H9 (cell line): ENCODE measurements at regions not wholly inside any gene's neighbourhood (a gene's known extent, or its start where the extent isn't known, plus 50 kb on each side); places are given as distances from the start of the nearest gene placed in this dataset.

Experiments
- DNase-seq: peaks from one replicate; pipeline ENCODE4 v3.0.0-alpha.2; 2017
- H2AFZ ChIP-seq: one replicate; pipeline ENCODE4 v1.6.1; 2013; ENCODE audit warnings: mild to moderate bottlenecking, low read length, control low read depth, moderate library complexity
- H2AK5ac ChIP-seq: 2 replicates; pipeline ENCODE4 v1.6.1; 2013; ENCODE audit warnings: low read length, control low read depth, mixed read lengths; ENCODE audit not compliant: insufficient read length
- H2BK120ac ChIP-seq: one replicate; pipeline ENCODE4 v1.6.1; 2013; ENCODE audit warnings: low read depth, mild to moderate bottlenecking, low read length, control low read depth, inconsistent platforms; ENCODE audit not compliant: poor library complexity, severe bottlenecking
- H2BK12ac ChIP-seq: 2 replicates; pipeline ENCODE4 v1.6.1; 2013; ENCODE audit warnings: low read length, control low read depth, mixed read lengths, low read depth; ENCODE audit not compliant: insufficient read length
- H2BK15ac ChIP-seq: 2 replicates; pipeline ENCODE4 v1.6.1; 2013; ENCODE audit warnings: low read depth, low read length, control low read depth
- H2BK20ac ChIP-seq: one replicate; pipeline ENCODE4 v1.6.1; 2013; ENCODE audit warnings: low read depth, mild to moderate bottlenecking, low read length, control low read depth, inconsistent platforms; ENCODE audit not compliant: poor library complexity, severe bottlenecking
- H2BK5ac ChIP-seq: 2 replicates; pipeline ENCODE4 v1.6.1; 2013; ENCODE audit warnings: low read length, control low read depth, mixed read lengths; ENCODE audit not compliant: insufficient read length
- H3K14ac ChIP-seq: 2 replicates; pipeline ENCODE4 v1.6.1; 2013; ENCODE audit warnings: low read length, control low read depth; ENCODE audit not compliant: insufficient read depth
- H3K18ac ChIP-seq: 2 replicates; pipeline ENCODE4 v1.6.1; 2013; ENCODE audit warnings: low read depth, mild to moderate bottlenecking, mixed read lengths, low read length, control low read depth; ENCODE audit not compliant: insufficient read length
- H3K23ac ChIP-seq: 2 replicates; pipeline ENCODE4 v1.6.1; 2013; ENCODE audit warnings: low read length, control low read depth, mixed read lengths, low read depth; ENCODE audit not compliant: insufficient read length
- H3K23me2 ChIP-seq: 2 replicates; pipeline ENCODE4 v1.6.1; 2013; ENCODE audit warnings: low read depth, mild to moderate bottlenecking, mixed read lengths, low read length, control low read depth; ENCODE audit not compliant: insufficient read length, poor library complexity, severe bottlenecking
- H3K27ac ChIP-seq: 2 replicates; pipeline ENCODE4 v1.5.1; 2013; ENCODE audit warnings: low read length, control low read depth, mixed read lengths, low read depth; ENCODE audit not compliant: insufficient read length
- H3K27me3 ChIP-seq: 2 replicates; pipeline ENCODE4 v1.6.1; 2013; ENCODE audit warnings: low read length, control low read depth, inconsistent platforms; ENCODE audit not compliant: insufficient read depth
- H3K4ac ChIP-seq: 2 replicates; pipeline ENCODE4 v1.6.1; 2013; ENCODE audit warnings: low read depth, mild to moderate bottlenecking, control low read depth, inconsistent platforms, low read length, moderate library complexity
- H3K4me1 ChIP-seq: 2 replicates; pipeline ENCODE4 v1.6.1; 2013; ENCODE audit warnings: low read length, control low read depth, inconsistent platforms; ENCODE audit not compliant: insufficient read depth
- H3K4me2 ChIP-seq: 2 replicates; pipeline ENCODE4 v1.6.1; 2013; ENCODE audit warnings: low read length, control low read depth, mixed read lengths; ENCODE audit not compliant: insufficient read length, insufficient read depth
- H3K56ac ChIP-seq: 2 replicates; pipeline ENCODE4 v1.6.1; 2013; ENCODE audit warnings: low read depth, mild to moderate bottlenecking, mixed read lengths, low read length, control low read depth; ENCODE audit not compliant: insufficient read length
- H3K79me1 ChIP-seq: 2 replicates; pipeline ENCODE4 v1.6.1; 2013; ENCODE audit warnings: low read depth, mild to moderate bottlenecking, moderate library complexity, low read length, control low read depth, inconsistent platforms; ENCODE audit not compliant: insufficient read depth, poor library complexity, severe bottlenecking
- H3K79me2 ChIP-seq: 2 replicates; pipeline ENCODE4 v1.6.1; 2013; ENCODE audit warnings: low read length, control low read depth, inconsistent platforms; ENCODE audit not compliant: insufficient read depth
- H3K9ac ChIP-seq: 2 replicates; pipeline ENCODE4 v1.6.1; 2013; ENCODE audit warnings: low read length, control low read depth, mixed read lengths; ENCODE audit not compliant: insufficient read length; ENCODE audit errors: extremely low read depth
- H3K9me3 ChIP-seq: one replicate; pipeline ENCODE4 v1.6.1; 2013; ENCODE audit warnings: low read depth, low read length, inconsistent platforms; ENCODE audit not compliant: control insufficient read depth
- H3T11ph ChIP-seq: one replicate; pipeline ENCODE4 v1.6.1; 2013; ENCODE audit warnings: mild to moderate bottlenecking, low read length, control low read depth, inconsistent platforms
- H4K20me1 ChIP-seq: one replicate; pipeline ENCODE4 v1.6.1; 2013; ENCODE audit not compliant: control insufficient read depth, insufficient read length, insufficient read depth
- H4K5ac ChIP-seq: 2 replicates; pipeline ENCODE4 v1.6.1; 2013; ENCODE audit warnings: low read depth, mild to moderate bottlenecking, mixed read lengths, low read length, control low read depth; ENCODE audit not compliant: insufficient read length
- H4K8ac ChIP-seq: replicated peaks from 2 replicates; pipeline ENCODE4 v1.6.1; 2013; ENCODE audit warnings: low read length, control low read depth, mixed read lengths, low read depth; ENCODE audit not compliant: insufficient read length
- H4K91ac ChIP-seq: 2 replicates; pipeline ENCODE4 v1.6.1; 2013; ENCODE audit warnings: low read depth, mild to moderate bottlenecking, moderate library complexity, mixed read lengths, low read length, control low read depth; ENCODE audit not compliant: insufficient read length
- H3K27ac Mint-ChIP-seq, 3 experiments: 2 replicates in 2 of 3; 3 replicates in 1 of 3; pipeline ENCODE4 v1.8.0; 2020 to 2021; ENCODE audit warnings: mixed read lengths in 3 of 3, mild to moderate bottlenecking in 1 of 3, moderate library complexity in 1 of 3
- H3K27me3 Mint-ChIP-seq: 2 replicates; pipeline ENCODE4 v1.8.0; 2021; ENCODE audit warnings: low read depth, mild to moderate bottlenecking, moderate library complexity, mixed read lengths
- H3K36me3 Mint-ChIP-seq, 3 experiments: 2 replicates in 2 of 3; 3 replicates in 1 of 3; pipeline ENCODE4 v1.8.0; 2020 to 2021; ENCODE audit warnings: low read depth in 3 of 3, mixed read lengths in 3 of 3; ENCODE audit not compliant: insufficient read depth in 1 of 3
- H3K4me1 Mint-ChIP-seq, 2 experiments: 2 replicates each; pipeline ENCODE4 v1.8.0; 2020; ENCODE audit warnings: mixed read lengths in 2 of 2
- H3K4me3 Mint-ChIP-seq, 2 experiments: 2 replicates in 1 of 2; 3 replicates in 1 of 2; pipeline ENCODE4 v1.8.0; 2020 to 2021; ENCODE audit warnings: mild to moderate bottlenecking in 2 of 2, mixed read lengths in 2 of 2, moderate library complexity in 1 of 2
- H3K9me3 Mint-ChIP-seq, 2 experiments: 2 replicates in 1 of 2; 3 replicates in 1 of 2; pipeline ENCODE4 v1.8.0; 2020; ENCODE audit warnings: mild to moderate bottlenecking in 2 of 2, mixed read lengths in 2 of 2, moderate library complexity in 1 of 2
- WGBS: extraction: QIAGEN DNeasy Blood & Tissue Kit; methylation state at CpG from one replicate; pipeline ENCODE4 v1.1.7; 2013; ENCODE audit warnings: missing lambda C conversion rate, low lambda C conversion rate, mixed read lengths; ENCODE audit not compliant: insufficient read length; ENCODE audit errors: extremely low coverage; 5-methylcytosine and 5-hydroxymethylcytosine counted together
- TF ChIP-seq, protein P1 (sequence below): fragments of 200-600 bp; sonication (generic); conservative IDR thresholded peaks from 3 replicates; pipeline ENCODE4 v1.8.0; 2021; ENCODE audit warnings: antibody characterized with exemption, mild to moderate bottlenecking

- Histone ChIP-seq H2BK12ac (no peak overlapping the region), H2BK120ac (no peak overlapping the region), H4K20me1 (no peaks in the 10 kb centered on the region), H4K5ac (no peak overlapping the region), H3K14ac (no peak overlapping the region), H3K4ac (no peak overlapping the region), H4K91ac (no peak overlapping the region), H3K56ac (no peak overlapping the region), H2BK15ac (no peak overlapping the region), H3K23ac (no peak overlapping the region), H3K9ac (no peak overlapping the region), H3K79me1 (no peaks in the 10 kb centered on the region), H3K18ac (no peak overlapping the region), H3K79me2 (no peaks in the 10 kb centered on the region), H4K8ac (no peak overlapping the region), H2AFZ (no peak overlapping the region), H3K23me2 (no peaks in the 10 kb centered on the region), H3K27ac (no peak overlapping the region), H3T11ph (no peak overlapping the region), H3K9me3 (no peaks in the 10 kb centered on the region), H3K4me1 (peaks cover 3% of the 10 kb centered on the region; the same call in 1 of the 2 replicates), H3K4me2 (no peak overlapping the region), H2BK5ac (no peak overlapping the region), H2BK20ac (no peak overlapping the region), H2AK5ac (no peak overlapping the region), H3K27me3 (no peaks in the 10 kb centered on the region)
- H3K36me3 Mint-ChIP-seq, result no peaks in the 10 kb centered on the region
- TF ChIP-seq, protein P1, sequence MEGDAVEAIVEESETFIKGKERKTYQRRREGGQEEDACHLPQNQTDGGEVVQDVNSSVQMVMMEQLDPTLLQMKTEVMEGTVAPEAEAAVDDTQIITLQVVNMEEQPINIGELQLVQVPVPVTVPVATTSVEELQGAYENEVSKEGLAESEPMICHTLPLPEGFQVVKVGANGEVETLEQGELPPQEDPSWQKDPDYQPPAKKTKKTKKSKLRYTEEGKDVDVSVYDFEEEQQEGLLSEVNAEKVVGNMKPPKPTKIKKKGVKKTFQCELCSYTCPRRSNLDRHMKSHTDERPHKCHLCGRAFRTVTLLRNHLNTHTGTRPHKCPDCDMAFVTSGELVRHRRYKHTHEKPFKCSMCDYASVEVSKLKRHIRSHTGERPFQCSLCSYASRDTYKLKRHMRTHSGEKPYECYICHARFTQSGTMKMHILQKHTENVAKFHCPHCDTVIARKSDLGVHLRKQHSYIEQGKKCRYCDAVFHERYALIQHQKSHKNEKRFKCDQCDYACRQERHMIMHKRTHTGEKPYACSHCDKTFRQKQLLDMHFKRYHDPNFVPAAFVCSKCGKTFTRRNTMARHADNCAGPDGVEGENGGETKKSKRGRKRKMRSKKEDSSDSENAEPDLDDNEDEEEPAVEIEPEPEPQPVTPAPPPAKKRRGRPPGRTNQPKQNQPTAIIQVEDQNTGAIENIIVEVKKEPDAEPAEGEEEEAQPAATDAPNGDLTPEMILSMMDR, result no peak
- WGBS, result no CpG with 5 or more reads among the region's 1 CpG
- DNase-seq, result no peak
- H3K27me3 Mint-ChIP-seq, result no peaks in the 10 kb centered on the region
- H3K4me3 Mint-ChIP-seq, result no peak overlapping the region
- H3K27ac Mint-ChIP-seq, result no peak overlapping the region
- no peaks in the 10 kb centered on the region; a peak in 1 of 5 replicates for H3K9me3 Mint-ChIP-seq
- H3K4me1 Mint-ChIP-seq, result peaks cover 10% of the 10 kb centered on the region in 2 experiments
These were observed 867.6 kb downstream of the FAT4 start for GRCh38 chr4:126182336-126182735.
